GM19463 (cell line): ENCODE measurements at regions not wholly inside any gene's neighbourhood (a gene's known extent, or its start where the extent isn't known, plus 50 kb on each side); places are given as distances from the start of the nearest gene placed in this dataset.
A peak's percentile ranks its signal among the peaks of the same experiment; 100 is the strongest.

Source experiments
- ATAC-seq: cut with Tn5 transposase; IDR thresholded peaks from one replicate; pipeline ENCODE4 v1.9.1; 2021; ENCODE audit warnings: mild to moderate bottlenecking, moderate library complexity; ENCODE audit not compliant: unreplicated experiment

GRCh38 chr13:26967119-26968038 is 204.2 kb downstream of the USP12 start:
- ATAC-seq: no peak

GRCh38 chr13:26966701-26967080 is 204.9 kb downstream of the USP12 start:
- ATAC-seq: no peak

- no peak for ATAC-seq
Observed at GRCh38 chr13:26965952-26966700, 205.5 kb downstream of the USP12 start.

- ATAC-seq: no peak
Observed at GRCh38 chr13:26964278-26965250, 204.0 kb upstream of the GPR12 start.

- no peak for ATAC-seq
Observed at GRCh38 chr13:26962671-26963070, 202.1 kb upstream of the GPR12 start.

- no peak for ATAC-seq
Observed at GRCh38 chr13:26961890-26962615, 201.5 kb upstream of the GPR12 start.

- no peak for ATAC-seq
Observed at GRCh38 chr13:26957182-26957581, 196.6 kb upstream of the GPR12 start.

- ATAC-seq: no peak
Observed at GRCh38 chr13:26956522-26957142, 196.0 kb upstream of the GPR12 start.

GRCh38 chr13:26954976-26955375 is 194.4 kb upstream of the GPR12 start:
- no peak for ATAC-seq

- ATAC-seq: no peak
Observed at GRCh38 chr13:26953291-26953690, 192.7 kb upstream of the GPR12 start.

- ATAC-seq: no peak
Observed at GRCh38 chr13:26952551-26953143, 192.1 kb upstream of the GPR12 start.

GRCh38 chr13:26951581-26952177 is 191.1 kb upstream of the GPR12 start:
- ATAC-seq: no peak

GRCh38 chr13:26950968-26951367 is 190.4 kb upstream of the GPR12 start:
- no peak for ATAC-seq

- no peak for ATAC-seq
Observed at GRCh38 chr13:26950546-26950945, 190.0 kb upstream of the GPR12 start.

- no peak for ATAC-seq
Observed at GRCh38 chr13:26949701-26950502, 189.3 kb upstream of the GPR12 start.

- no peak for ATAC-seq
Observed at GRCh38 chr13:26948353-26948752, 187.8 kb upstream of the GPR12 start.

GRCh38 chr13:26946684-26947343 is 186.2 kb upstream of the GPR12 start:
- peak; percentile 67 for ATAC-seq

- ATAC-seq: no peak
Observed at GRCh38 chr13:26943748-26944147, 183.2 kb upstream of the GPR12 start.
